OCI-LY3 (cell line): ENCODE measurements at regions not wholly inside any gene's neighbourhood (a gene's known extent, or its start where the extent isn't known, plus 50 kb on each side); places are given as distances from the start of the nearest gene placed in this dataset.

Experiments used
- EZH2phosphoT487 ChIP-seq: fragments of 200-600 bp; shearing (Covaris generic); IDR thresholded peaks from 2 replicates; pipeline ENCODE4 v1.6.1; 2018; ENCODE audit warnings: antibody characterized with exemption, mixed run types, low read depth
- TF ChIP-seq, protein P1 (sequence below): fragments of 200-600, 300-600 bp; sonication (generic); IDR thresholded peaks from 2 replicates; pipeline ENCODE4 v1.5.1; 2014; ENCODE audit warnings: antibody characterized with exemption, low read length, low read depth

- TF ChIP-seq, protein P1, sequence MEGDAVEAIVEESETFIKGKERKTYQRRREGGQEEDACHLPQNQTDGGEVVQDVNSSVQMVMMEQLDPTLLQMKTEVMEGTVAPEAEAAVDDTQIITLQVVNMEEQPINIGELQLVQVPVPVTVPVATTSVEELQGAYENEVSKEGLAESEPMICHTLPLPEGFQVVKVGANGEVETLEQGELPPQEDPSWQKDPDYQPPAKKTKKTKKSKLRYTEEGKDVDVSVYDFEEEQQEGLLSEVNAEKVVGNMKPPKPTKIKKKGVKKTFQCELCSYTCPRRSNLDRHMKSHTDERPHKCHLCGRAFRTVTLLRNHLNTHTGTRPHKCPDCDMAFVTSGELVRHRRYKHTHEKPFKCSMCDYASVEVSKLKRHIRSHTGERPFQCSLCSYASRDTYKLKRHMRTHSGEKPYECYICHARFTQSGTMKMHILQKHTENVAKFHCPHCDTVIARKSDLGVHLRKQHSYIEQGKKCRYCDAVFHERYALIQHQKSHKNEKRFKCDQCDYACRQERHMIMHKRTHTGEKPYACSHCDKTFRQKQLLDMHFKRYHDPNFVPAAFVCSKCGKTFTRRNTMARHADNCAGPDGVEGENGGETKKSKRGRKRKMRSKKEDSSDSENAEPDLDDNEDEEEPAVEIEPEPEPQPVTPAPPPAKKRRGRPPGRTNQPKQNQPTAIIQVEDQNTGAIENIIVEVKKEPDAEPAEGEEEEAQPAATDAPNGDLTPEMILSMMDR = no peak
- TF ChIP-seq EZH2phosphoT487 = no peak
These were observed 158.3 kb upstream of the TAPT1 start for GRCh38 chr4:16384576-16384975.
